ENCODE measurements at regions not wholly inside any gene's neighbourhood (a gene's known extent, or its start where the extent isn't known, plus 50 kb on each side); places are given as distances from the start of the nearest gene placed in this dataset.
A peak's percentile ranks its signal among the peaks of the same experiment; 100 is the strongest.

DNA sequence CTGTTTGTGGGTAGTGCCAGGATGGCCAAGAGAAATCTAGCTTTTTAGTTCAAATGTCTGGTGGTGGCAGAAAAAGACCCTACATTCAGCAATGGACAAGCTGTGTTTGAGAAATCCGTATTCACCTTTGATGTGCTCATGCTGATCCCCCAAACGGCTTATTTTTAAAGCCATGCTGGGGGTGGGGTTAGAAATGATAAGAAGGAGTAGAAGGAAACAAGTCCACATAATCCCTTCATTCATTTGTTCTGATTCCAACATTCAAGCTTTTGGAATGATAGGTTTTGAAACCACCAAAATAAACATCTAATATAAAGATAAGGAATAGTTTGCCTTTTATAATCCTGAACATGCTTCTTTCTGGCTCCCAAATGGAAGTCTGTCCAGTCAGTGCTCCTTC is 92.0 kb upstream of the DKK2 start:
- TF ChIP-seq, protein P1, sequence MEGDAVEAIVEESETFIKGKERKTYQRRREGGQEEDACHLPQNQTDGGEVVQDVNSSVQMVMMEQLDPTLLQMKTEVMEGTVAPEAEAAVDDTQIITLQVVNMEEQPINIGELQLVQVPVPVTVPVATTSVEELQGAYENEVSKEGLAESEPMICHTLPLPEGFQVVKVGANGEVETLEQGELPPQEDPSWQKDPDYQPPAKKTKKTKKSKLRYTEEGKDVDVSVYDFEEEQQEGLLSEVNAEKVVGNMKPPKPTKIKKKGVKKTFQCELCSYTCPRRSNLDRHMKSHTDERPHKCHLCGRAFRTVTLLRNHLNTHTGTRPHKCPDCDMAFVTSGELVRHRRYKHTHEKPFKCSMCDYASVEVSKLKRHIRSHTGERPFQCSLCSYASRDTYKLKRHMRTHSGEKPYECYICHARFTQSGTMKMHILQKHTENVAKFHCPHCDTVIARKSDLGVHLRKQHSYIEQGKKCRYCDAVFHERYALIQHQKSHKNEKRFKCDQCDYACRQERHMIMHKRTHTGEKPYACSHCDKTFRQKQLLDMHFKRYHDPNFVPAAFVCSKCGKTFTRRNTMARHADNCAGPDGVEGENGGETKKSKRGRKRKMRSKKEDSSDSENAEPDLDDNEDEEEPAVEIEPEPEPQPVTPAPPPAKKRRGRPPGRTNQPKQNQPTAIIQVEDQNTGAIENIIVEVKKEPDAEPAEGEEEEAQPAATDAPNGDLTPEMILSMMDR (IDR thresholded peaks at IDR 0.05; ENCODE audit: low read depth, low read length): no peak
- no peak overlapping the region for H3K4me3 ChIP-seq
- H3K27me3 ChIP-seq: no peaks in the 10 kb centered on the region
- no peak overlapping the region for H3K27ac ChIP-seq
- no peaks in the 10 kb centered on the region for H3K4me1 ChIP-seq (ENCODE audit: low read depth)
- no peaks in the 10 kb centered on the region for H3K9me3 ChIP-seq (ENCODE audit: low read depth)
- no peaks in the 10 kb centered on the region for H3K36me3 ChIP-seq
- DNase-seq (ENCODE audit: low read depth in 1 of 2, low spot score in 1 of 2): no peak

DNA sequence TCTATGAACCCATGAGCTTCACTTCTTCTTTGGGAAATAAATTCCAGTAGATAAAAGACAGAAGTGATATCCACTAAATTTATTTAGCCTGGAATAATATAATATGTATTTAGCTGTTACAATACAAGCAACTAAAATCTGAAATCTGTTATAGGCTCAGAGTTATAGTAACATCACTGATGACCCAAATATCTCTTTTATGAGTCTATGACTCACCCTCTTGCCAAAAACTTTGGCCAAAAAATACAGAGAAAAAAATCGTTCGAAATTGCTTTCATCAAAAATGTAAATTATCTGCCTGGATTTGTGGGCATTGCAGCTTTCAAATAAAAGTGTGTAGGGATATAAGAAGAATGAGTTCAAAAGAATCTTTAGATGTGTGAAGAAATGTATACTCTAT is 89.4 kb upstream of the DKK2 start:
- Histone ChIP-seq H3K4me1 (ENCODE audit: low read depth) (peaks cover 6% of the 10 kb centered on the region), H3K27me3 (no peaks in the 10 kb centered on the region), H3K27ac (no peak overlapping the region), H3K36me3 (no peaks in the 10 kb centered on the region), H3K9me3 (ENCODE audit: low read depth) (no peaks in the 10 kb centered on the region), H3K4me3 (no peak overlapping the region)
- DNase-seq (ENCODE audit: low read depth in 1 of 2, low spot score in 1 of 2): no peak
- TF ChIP-seq, protein P1 (IDR thresholded peaks at IDR 0.05; ENCODE audit: low read depth, low read length): no peak

DNA sequence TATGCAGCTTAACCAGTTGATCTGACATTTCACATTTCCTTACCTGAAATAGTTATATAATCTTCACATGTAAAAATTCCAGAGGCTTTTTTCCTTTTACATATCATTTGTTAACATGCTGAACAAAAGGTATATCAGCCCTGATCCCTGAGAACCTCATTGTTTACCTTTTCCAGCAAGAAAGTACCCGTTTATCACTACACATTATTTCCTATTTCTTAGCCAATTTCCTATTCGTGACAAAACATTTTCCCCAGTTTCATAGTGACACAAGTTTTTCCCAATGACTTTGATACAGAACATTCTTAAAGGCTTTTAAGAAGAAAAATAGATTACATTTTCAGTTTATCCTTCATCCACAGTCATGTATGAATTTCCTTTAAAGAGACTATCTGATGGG is 86.6 kb upstream of the DKK2 start:
- Histone ChIP-seq H3K4me3 (no peak overlapping the region), H3K27me3 (no peaks in the 10 kb centered on the region), H3K4me1 (ENCODE audit: low read depth) (peaks cover 11% of the 10 kb centered on the region), H3K36me3 (no peaks in the 10 kb centered on the region), H3K27ac (no peak overlapping the region), H3K9me3 (ENCODE audit: low read depth) (no peaks in the 10 kb centered on the region)
- TF ChIP-seq, protein P1 (IDR thresholded peaks at IDR 0.05; ENCODE audit: low read depth, low read length): no peak
- no peak for DNase-seq (ENCODE audit: low read depth in 1 of 2, low spot score in 1 of 2)

GRCh38 chr4:107120661-107121060 is 84.5 kb upstream of the DKK2 start:
- Histone ChIP-seq H3K36me3 (no peaks in the 10 kb centered on the region), H3K4me3 (no peak overlapping the region), H3K27me3 (no peaks in the 10 kb centered on the region), H3K4me1 (ENCODE audit: low read depth) (peaks cover 11% of the 10 kb centered on the region), H3K9me3 (ENCODE audit: low read depth) (no peaks in the 10 kb centered on the region), H3K27ac (peak overlapping the region; percentile 90)
- DNase-seq (ENCODE audit: low read depth in 1 of 2, low spot score in 1 of 2): peak; percentile 8 to 17
- TF ChIP-seq, protein P1 (IDR thresholded peaks at IDR 0.05; ENCODE audit: low read depth, low read length): no peak

DNA sequence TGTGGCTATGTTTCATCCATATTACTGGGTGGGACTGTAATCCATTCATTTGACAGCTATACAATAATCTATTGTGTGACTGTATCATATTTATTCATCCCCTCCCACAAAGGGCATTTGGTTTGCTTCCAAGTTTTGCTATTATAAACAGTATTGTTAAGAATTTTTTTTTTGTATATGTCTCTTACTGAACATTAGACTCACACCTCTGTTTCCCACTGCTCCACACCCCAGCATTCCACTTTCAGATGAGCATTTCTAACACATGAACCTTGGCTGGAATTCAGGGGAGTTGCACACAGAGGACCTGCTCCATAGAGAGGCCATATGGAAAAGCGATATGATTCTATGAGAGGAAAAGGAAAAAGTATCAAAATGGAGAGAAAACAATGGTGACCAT is 81.6 kb upstream of the DKK2 start:
- Histone ChIP-seq H3K27me3 (no peaks in the 10 kb centered on the region), H3K4me3 (no peak overlapping the region), H3K36me3 (no peaks in the 10 kb centered on the region), H3K9me3 (ENCODE audit: low read depth) (no peaks in the 10 kb centered on the region), H3K27ac (no peak overlapping the region), H3K4me1 (ENCODE audit: low read depth) (peaks cover 11% of the 10 kb centered on the region)
- no peak for DNase-seq (ENCODE audit: low read depth in 1 of 2, low spot score in 1 of 2)
- TF ChIP-seq, protein P1 (IDR thresholded peaks at IDR 0.05; ENCODE audit: low read depth, low read length): no peak
